H1 (cell line): ENCODE measurements at regions not wholly inside any gene's neighbourhood (a gene's known extent, or its start where the extent isn't known, plus 50 kb on each side); places are given as distances from the start of the nearest gene placed in this dataset.

ENCODE experiments used
- CTBP2 ChIP-seq: IDR thresholded peaks from 2 replicates; pipeline ENCODE4 v1.7.0; 2011; ENCODE audit warnings: borderline replicate concordance, mild to moderate bottlenecking, moderate library complexity, mixed read lengths, low read length; ENCODE audit not compliant: insufficient read depth, insufficient read length
- FOSL1 ChIP-seq: IDR thresholded peaks from 2 replicates; pipeline ENCODE4 v1.6.1; 2011; ENCODE audit warnings: mild to moderate bottlenecking, low read depth, low read length, moderate library complexity; ENCODE audit not compliant: insufficient read depth
- HDAC2 ChIP-seq, 2 experiments: fragments of 300-600 bp in 1 of 2; sonication (generic) in 1 of 2; IDR thresholded peaks; 2 replicates each; pipeline ENCODE4 v1.6.1; 2011 to 2012; ENCODE audit warnings: low read depth in 2 of 2, low read length in 2 of 2, mild to moderate bottlenecking in 2 of 2, moderate library complexity in 2 of 2, borderline replicate concordance in 1 of 2, inconsistent platforms in 1 of 2
- SIX5 ChIP-seq: IDR thresholded peaks from 2 replicates; pipeline ENCODE4 v1.6.1; 2011; ENCODE audit warnings: mild to moderate bottlenecking, low read depth, low read length
- TF ChIP-seq, protein P1 (sequence below): fragments of 300-600 bp; sonication (generic); IDR thresholded peaks from 2 replicates; pipeline ENCODE4 v1.7.1; 2012; ENCODE audit warnings: low read length, moderate library complexity, mild to moderate bottlenecking, inconsistent platforms; ENCODE audit not compliant: insufficient replicate concordance

DNA sequence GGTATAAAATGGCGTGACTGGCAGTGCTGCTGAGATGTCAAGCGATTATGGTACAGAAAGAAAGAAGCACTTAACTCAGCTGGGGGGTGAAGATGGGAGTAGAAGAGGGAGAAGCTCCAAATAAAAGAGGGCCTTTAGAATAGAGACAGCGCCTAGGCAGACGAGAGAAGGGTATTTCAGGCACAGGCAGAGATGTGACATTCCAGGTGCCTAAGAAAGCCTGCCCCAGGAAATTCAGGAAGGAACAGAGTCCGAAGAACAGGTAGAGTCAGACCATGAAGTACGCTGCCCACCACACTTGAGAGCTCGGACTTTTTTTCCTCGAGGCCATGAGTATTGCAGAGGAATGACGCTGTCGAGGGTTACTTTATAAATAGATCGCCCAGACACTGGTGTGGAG lies 170.9 kb upstream of the ATF7IP start (continued):
- TF ChIP-seq, protein P1, sequence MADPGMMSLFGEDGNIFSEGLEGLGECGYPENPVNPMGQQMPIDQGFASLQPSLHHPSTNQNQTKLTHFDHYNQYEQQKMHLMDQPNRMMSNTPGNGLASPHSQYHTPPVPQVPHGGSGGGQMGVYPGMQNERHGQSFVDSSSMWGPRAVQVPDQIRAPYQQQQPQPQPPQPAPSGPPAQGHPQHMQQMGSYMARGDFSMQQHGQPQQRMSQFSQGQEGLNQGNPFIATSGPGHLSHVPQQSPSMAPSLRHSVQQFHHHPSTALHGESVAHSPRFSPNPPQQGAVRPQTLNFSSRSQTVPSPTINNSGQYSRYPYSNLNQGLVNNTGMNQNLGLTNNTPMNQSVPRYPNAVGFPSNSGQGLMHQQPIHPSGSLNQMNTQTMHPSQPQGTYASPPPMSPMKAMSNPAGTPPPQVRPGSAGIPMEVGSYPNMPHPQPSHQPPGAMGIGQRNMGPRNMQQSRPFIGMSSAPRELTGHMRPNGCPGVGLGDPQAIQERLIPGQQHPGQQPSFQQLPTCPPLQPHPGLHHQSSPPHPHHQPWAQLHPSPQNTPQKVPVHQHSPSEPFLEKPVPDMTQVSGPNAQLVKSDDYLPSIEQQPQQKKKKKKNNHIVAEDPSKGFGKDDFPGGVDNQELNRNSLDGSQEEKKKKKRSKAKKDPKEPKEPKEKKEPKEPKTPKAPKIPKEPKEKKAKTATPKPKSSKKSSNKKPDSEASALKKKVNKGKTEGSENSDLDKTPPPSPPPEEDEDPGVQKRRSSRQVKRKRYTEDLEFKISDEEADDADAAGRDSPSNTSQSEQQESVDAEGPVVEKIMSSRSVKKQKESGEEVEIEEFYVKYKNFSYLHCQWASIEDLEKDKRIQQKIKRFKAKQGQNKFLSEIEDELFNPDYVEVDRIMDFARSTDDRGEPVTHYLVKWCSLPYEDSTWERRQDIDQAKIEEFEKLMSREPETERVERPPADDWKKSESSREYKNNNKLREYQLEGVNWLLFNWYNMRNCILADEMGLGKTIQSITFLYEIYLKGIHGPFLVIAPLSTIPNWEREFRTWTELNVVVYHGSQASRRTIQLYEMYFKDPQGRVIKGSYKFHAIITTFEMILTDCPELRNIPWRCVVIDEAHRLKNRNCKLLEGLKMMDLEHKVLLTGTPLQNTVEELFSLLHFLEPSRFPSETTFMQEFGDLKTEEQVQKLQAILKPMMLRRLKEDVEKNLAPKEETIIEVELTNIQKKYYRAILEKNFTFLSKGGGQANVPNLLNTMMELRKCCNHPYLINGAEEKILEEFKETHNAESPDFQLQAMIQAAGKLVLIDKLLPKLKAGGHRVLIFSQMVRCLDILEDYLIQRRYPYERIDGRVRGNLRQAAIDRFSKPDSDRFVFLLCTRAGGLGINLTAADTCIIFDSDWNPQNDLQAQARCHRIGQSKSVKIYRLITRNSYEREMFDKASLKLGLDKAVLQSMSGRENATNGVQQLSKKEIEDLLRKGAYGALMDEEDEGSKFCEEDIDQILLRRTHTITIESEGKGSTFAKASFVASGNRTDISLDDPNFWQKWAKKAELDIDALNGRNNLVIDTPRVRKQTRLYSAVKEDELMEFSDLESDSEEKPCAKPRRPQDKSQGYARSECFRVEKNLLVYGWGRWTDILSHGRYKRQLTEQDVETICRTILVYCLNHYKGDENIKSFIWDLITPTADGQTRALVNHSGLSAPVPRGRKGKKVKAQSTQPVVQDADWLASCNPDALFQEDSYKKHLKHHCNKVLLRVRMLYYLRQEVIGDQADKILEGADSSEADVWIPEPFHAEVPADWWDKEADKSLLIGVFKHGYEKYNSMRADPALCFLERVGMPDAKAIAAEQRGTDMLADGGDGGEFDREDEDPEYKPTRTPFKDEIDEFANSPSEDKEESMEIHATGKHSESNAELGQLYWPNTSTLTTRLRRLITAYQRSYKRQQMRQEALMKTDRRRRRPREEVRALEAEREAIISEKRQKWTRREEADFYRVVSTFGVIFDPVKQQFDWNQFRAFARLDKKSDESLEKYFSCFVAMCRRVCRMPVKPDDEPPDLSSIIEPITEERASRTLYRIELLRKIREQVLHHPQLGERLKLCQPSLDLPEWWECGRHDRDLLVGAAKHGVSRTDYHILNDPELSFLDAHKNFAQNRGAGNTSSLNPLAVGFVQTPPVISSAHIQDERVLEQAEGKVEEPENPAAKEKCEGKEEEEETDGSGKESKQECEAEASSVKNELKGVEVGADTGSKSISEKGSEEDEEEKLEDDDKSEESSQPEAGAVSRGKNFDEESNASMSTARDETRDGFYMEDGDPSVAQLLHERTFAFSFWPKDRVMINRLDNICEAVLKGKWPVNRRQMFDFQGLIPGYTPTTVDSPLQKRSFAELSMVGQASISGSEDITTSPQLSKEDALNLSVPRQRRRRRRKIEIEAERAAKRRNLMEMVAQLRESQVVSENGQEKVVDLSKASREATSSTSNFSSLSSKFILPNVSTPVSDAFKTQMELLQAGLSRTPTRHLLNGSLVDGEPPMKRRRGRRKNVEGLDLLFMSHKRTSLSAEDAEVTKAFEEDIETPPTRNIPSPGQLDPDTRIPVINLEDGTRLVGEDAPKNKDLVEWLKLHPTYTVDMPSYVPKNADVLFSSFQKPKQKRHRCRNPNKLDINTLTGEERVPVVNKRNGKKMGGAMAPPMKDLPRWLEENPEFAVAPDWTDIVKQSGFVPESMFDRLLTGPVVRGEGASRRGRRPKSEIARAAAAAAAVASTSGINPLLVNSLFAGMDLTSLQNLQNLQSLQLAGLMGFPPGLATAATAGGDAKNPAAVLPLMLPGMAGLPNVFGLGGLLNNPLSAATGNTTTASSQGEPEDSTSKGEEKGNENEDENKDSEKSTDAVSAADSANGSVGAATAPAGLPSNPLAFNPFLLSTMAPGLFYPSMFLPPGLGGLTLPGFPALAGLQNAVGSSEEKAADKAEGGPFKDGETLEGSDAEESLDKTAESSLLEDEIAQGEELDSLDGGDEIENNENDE, result no peak
- TF ChIP-seq CTBP2, result no peak
- no peak for TF ChIP-seq SIX5
- TF ChIP-seq FOSL1, result no peak
- TF ChIP-seq HDAC2 (IDR thresholded peaks at IDR 0.05; ENCODE audit: borderline replicate concordance in 1 of 2, low read depth in 2 of 2, low read length in 2 of 2), result no peak
